BLaER1 treated with 17β-estradiol and CSF1 and Interleukin-3, amounts not matched to agents 10 nM and 100 nM (cell line): ENCODE measurements at regions not wholly inside any gene's neighbourhood (a gene's known extent, or its start where the extent isn't known, plus 50 kb on each side); places are given as distances from the start of the nearest gene placed in this dataset.
"Not testable (repeated sequence)": the region's sequence is repeated elsewhere in the genome, so short reads cannot be mapped to it uniquely, and the experiment has no call there.

ENCODE experiments used
- H3K27ac ChIP-seq, 11 experiments: shearing (Covaris generic); formaldehyde crosslinking; 2 replicates each; pipeline ENCODE4 v1.8.1; 2022
- H3K27me3 ChIP-seq, 11 experiments: shearing (Covaris generic); formaldehyde crosslinking; 2 replicates each; pipeline ENCODE4 v1.8.1; 2022
- H3K36me3 ChIP-seq, 11 experiments: shearing (Covaris generic); formaldehyde crosslinking; 2 replicates each; pipeline ENCODE4 v1.8.1; 2022
- H3K4me1 ChIP-seq, 10 experiments: shearing (Covaris generic); formaldehyde crosslinking; 2 replicates each; pipeline ENCODE4 v1.8.1; 2022
- H3K4me2 ChIP-seq, 11 experiments: shearing (Covaris generic); formaldehyde crosslinking; 2 replicates each; pipeline ENCODE4 v1.8.1; 2022
- H3K4me3 ChIP-seq, 10 experiments: shearing (Covaris generic); formaldehyde crosslinking; 2 replicates each; pipeline ENCODE4 v1.8.1; 2022
- H3K9ac ChIP-seq, 11 experiments: shearing (Covaris generic); formaldehyde crosslinking; 2 replicates each; pipeline ENCODE4 v1.8.1; 2022
- H3K9me3 ChIP-seq, 11 experiments: shearing (Covaris generic); formaldehyde crosslinking; replicated peaks in 1 of 11; 2 replicates each; pipeline ENCODE4 v1.8.1; 2022
- H4K20me1 ChIP-seq, 11 experiments: shearing (Covaris generic); formaldehyde crosslinking; 2 replicates each; pipeline ENCODE4 v1.8.1; 2022
- Cebpa-rat ChIP-seq, 11 experiments: shearing (Covaris generic); IDR thresholded peaks; 2 replicates each; pipeline ENCODE4 v1.8.1; 2022

DNA sequence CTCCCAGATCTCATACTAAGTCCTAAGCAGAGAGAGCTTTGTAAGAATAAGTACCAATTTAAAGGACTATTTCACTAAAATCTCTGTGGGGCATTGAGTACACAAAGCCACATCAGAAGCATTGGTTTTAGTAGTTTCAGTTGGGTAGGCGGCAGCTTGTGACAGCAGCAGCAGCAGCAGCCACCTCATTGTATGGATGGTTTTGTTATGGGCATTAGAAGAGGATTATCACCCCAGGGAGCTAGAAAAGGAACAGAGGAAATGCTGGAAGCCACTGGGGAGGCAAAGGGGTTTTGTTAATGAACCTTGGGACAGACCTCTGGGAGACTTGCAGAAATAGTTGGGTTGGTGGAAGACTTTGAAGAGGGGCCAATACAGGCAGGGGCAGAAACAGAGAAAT, 93.9 kb upstream of the FRMPD3 start:
- Histone ChIP-seq H3K27ac (no peak overlapping the region), H3K4me3 (no peak overlapping the region), H3K36me3 (no peaks in the 10 kb centered on the region), H4K20me1 (peaks cover 0 to 16% (median 0%) of the 10 kb centered on the region in 11 experiments; a peak in 4 of 22 replicates), H3K4me2 (peak overlapping the region in 7 of 11 experiments; percentile 5 to 68 (median 34); a peak in 8 of 22 replicates), H3K4me1 (peaks cover 0 to 16% (median 6%) of the 10 kb centered on the region in 10 experiments; a peak in 9 of 20 replicates), H3K9me3 (no peaks in the 10 kb centered on the region), H3K27me3 (peaks cover 90 to 100% (median 97%) of the 10 kb centered on the region in 11 experiments), H3K9ac (no peak overlapping the region)
- no peak for TF ChIP-seq Cebpa-rat (IDR thresholded peaks at IDR 0.05)

DNA sequence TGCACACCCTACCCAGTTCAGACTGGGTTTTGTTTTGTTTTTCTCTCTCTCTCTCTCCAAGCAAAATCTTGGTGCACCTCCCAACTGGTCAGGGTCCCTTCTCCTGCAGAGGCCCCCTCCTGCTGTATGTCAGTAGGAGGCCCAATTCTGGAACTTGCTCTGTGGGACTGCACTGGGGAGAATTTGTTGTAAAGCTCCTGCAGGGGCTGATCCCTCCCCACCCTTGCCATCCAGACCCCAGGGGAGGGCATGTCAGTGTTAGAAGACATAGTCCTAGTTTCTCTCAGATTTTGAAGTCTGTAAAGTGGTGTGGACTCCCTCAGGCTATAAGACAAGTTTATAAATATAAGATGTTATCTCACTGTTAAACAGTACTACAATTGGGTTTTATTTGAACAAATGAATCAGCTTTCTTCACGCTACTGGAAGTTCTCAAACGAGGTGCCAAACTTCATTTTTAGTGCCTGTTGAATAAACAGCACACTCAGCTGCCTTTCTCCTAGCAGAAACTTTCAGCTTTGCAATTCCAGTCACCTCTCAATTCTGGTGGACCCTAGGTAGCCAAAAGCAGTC, 88.6 kb upstream of the FRMPD3 start:
- Histone ChIP-seq H4K20me1 (peaks cover 0 to 7% (median 0%) of the 10 kb centered on the region in 11 experiments; a peak in 4 of 22 replicates), H3K27me3 (peaks cover 71 to 83% (median 82%) of the 10 kb centered on the region in 11 experiments), H3K36me3 (no peaks in the 10 kb centered on the region), H3K9me3 (peaks cover 0 to 7% (median 0%) of the 10 kb centered on the region in 11 experiments; a peak in 1 of 22 replicates), H3K27ac (no peak overlapping the region), H3K4me1 (peaks cover 0 to 7% (median 3%) of the 10 kb centered on the region in 10 experiments; a peak in 9 of 20 replicates), H3K9ac (no peak overlapping the region), H3K4me2 (no peak overlapping the region), H3K4me3 (no peak overlapping the region)
- no peak for TF ChIP-seq Cebpa-rat (IDR thresholded peaks at IDR 0.05)

DNA sequence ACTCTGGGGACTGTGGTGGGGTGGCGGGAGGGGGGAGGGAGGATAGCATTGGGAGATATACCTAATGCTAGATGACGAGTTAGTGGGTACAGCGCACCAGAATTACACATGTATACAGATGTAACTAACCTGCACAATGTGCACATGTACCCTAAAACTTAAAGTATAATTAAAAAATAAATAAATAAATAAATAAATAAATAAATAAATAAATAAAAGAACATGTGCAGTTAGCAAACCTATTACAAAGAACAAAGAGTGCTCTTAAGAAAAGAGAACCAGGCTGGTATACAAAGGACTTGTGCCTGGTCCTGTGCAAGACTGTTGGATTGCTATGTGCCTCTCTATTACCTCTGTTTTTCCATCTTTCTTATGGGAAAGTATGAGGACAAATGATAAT, 79.3 kb upstream of the FRMPD3 start:
- not testable (repeated sequence) for H3K9me3 ChIP-seq, H3K4me3 ChIP-seq, H4K20me1 ChIP-seq, H3K4me1 ChIP-seq, H3K4me2 ChIP-seq, H3K9ac ChIP-seq, H3K36me3 ChIP-seq, H3K27ac ChIP-seq
- H3K27me3 ChIP-seq, result peaks cover 27 to 50% (median 47%) of the 10 kb centered on the region in 11 experiments; a peak in 21 of 22 replicates

DNA sequence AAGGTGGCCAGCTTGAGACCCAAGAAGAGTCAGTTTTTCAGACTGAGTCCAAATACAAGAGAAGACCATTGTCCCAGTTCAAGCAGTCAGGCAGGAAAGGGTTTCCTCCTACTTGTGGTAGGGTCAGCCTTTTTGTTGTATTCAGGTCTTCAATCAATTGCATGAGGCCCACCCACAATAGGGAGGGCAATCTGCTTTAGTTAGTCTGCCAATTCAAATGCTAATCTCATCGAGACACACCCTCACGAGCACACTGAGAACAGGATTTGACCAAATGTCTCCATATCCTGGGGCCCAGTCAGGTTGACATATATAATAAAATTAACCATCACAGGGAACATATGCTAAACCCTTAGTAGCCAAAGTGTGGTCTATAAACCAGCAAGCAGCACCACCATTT, 75.3 kb upstream of the FRMPD3 start:
- no peak for TF ChIP-seq Cebpa-rat (IDR thresholded peaks at IDR 0.05)
- Histone ChIP-seq H3K27me3 (peaks cover 37 to 73% (median 62%) of the 10 kb centered on the region in 11 experiments; a peak in 21 of 22 replicates), H3K4me3 (no peak overlapping the region), H3K36me3 (no peaks in the 10 kb centered on the region), H3K27ac (no peak overlapping the region), H3K9ac (no peak overlapping the region), H3K4me2 (no peak overlapping the region), H3K9me3 (no peaks in the 10 kb centered on the region), H4K20me1 (no peaks in the 10 kb centered on the region), H3K4me1 (no peaks in the 10 kb centered on the region)

DNA sequence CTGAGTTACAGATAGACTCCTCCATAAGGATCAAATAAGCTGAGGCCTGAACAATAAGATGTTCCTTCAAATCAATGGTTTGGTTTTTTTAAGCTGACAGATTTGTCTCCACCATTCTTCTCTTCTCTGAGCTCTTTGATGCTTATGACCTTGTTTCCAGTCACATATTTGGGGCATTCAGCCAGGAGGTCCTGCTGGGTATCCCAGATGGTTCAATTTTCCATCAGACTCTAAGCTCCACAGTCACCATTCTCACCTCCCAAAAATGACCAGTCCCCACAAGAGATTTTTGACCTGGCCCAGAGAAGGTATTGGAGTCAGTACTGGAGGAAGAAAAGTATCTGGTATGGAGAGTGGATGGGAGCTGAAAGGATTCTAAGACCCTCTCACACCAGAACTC, 74.6 kb upstream of the FRMPD3 start:
- H4K20me1 ChIP-seq, result no peaks in the 10 kb centered on the region
- no peaks in the 10 kb centered on the region for H3K4me1 ChIP-seq
- H3K9ac ChIP-seq, result no peak overlapping the region
- H3K4me3 ChIP-seq, result no peak overlapping the region
- no peaks in the 10 kb centered on the region for H3K9me3 ChIP-seq
- H3K36me3 ChIP-seq, result no peaks in the 10 kb centered on the region
- H3K27ac ChIP-seq, result no peak overlapping the region
- peaks cover 44 to 80% (median 69%) of the 10 kb centered on the region in 11 experiments for H3K27me3 ChIP-seq
- no peak for TF ChIP-seq Cebpa-rat (IDR thresholded peaks at IDR 0.05)
- H3K4me2 ChIP-seq, result no peak overlapping the region

DNA sequence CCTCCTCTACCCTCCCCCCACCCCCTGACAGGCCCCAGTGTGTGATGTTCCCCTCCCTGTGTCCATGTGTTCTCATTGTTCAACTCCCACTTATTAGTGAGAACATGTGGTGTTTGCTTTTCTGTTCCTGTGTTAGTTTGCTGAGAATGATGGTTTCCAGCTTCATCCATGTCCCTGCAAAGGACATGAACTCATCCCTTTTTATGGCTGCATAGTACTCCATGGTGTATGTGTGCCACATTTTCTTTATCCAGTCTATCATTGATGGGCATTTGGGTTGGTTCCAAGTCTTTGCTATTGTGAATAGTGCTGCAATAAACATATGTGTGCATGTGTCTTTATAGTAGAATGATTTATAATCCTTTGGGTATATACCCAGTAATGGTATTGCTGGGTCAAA, 73.3 kb upstream of the FRMPD3 start:
- H3K27me3 ChIP-seq, result peaks cover 57 to 85% (median 76%) of the 10 kb centered on the region in 11 experiments
- H3K36me3 ChIP-seq, H3K4me3 ChIP-seq, H4K20me1 ChIP-seq, H3K9me3 ChIP-seq, H3K4me1 ChIP-seq, H3K27ac ChIP-seq, H3K4me2 ChIP-seq, H3K9ac ChIP-seq: not testable (repeated sequence)

DNA sequence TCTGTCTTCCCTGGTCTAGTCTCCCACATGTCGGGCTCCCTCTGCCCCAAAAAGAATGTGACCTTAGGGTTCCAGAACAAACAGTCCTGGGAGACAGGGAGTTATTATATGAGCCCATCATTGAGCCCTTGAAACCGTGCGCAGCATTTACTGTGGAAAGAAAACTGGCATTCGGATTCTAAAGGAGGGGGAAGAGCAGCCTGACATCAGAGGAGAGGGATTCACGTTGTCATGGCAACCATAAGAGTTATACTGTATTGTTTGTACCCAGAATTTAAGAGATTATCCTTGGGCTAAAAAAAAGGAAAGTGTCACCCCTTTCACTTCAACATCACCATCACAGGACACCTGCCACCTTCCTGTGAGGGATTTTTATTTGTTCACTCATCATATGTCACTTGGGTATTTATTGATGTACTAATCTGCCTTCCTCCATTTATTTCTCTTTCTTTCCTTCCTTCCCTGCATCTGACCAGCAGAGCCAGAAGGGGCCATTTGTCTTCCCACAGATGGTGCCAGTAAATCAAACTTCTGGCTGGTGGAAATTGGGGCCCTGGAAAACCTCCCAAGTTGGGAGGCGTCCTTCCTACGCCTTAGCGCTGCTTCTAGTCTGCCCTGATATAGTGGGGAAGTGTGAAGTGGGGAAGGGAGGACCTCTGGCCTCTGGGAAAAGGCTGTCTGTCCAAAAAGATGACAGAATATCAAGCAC, 64.9 kb upstream of the FRMPD3 start:
- no peaks in the 10 kb centered on the region; a peak in 1 of 22 replicates for H4K20me1 ChIP-seq
- H3K4me3 ChIP-seq, result no peak overlapping the region
- H3K27me3 ChIP-seq, result peaks cover 81 to 100% (median 98%) of the 10 kb centered on the region in 11 experiments
- no peak overlapping the region for H3K4me2 ChIP-seq
- H3K27ac ChIP-seq, result no peak overlapping the region
- TF ChIP-seq Cebpa-rat (IDR thresholded peaks at IDR 0.05), result no peak
- H3K4me1 ChIP-seq, result no peaks in the 10 kb centered on the region
- H3K9me3 ChIP-seq, result no peaks in the 10 kb centered on the region
- no peaks in the 10 kb centered on the region for H3K36me3 ChIP-seq
- H3K9ac ChIP-seq, result no peak overlapping the region

DNA sequence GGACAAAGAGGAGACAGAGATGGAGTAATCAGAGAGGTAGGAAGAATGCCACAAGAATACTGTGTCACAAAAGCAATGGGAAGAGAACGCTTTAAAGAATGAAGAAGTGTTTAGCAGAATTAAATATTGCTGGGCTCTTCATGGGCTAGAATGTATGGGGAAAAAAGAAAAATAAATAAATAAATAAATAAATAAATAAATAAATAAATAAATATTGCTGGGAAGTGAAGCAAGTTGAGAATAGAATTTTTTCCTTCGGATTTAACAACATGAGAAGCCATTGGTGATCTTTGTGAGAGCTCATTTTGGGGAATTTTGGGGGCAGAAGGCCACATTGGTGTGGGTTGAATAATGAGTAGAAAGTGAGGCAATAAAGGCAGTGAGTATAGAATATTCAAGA, 59.7 kb upstream of the FRMPD3 start:
- Histone ChIP-seq H3K27ac (no peak overlapping the region), H3K27me3 (peaks cover 53 to 92% (median 79%) of the 10 kb centered on the region in 11 experiments), H3K36me3 (no peaks in the 10 kb centered on the region), H3K4me3 (no peak overlapping the region), H3K9me3 (peaks cover 0 to 23% (median 10%) of the 10 kb centered on the region in 11 experiments; a peak in 13 of 22 replicates), H3K4me2 (no peak overlapping the region), H4K20me1 (no peaks in the 10 kb centered on the region), H3K4me1 (no peaks in the 10 kb centered on the region), H3K9ac (no peak overlapping the region)
- TF ChIP-seq Cebpa-rat (IDR thresholded peaks at IDR 0.05), result no peak

DNA sequence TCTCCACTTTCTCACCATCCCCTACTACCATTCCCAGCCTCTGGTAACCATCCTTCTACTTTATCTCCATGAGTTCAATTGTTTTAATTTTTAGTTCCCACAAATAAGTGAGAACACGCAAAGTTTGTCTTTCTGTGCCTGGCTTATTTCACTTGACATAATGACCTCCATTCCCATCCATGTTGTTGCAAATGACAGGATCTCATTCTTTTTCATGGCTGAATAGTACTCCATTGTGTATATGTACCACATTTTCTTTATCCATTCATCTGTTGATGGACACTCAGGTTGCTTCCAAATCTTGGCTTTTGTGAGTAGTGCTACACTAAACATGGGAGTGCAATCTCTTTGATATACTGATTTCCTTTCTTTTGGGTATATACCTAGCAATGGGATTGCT, 55.8 kb upstream of the FRMPD3 start:
- Histone ChIP-seq H3K9me3 (peaks cover 0 to 26% (median 12%) of the 10 kb centered on the region in 11 experiments; a peak in 14 of 22 replicates), H3K27me3 (peaks cover 31 to 84% (median 57%) of the 10 kb centered on the region in 11 experiments), H3K4me1 (peaks cover 0 to 11% (median 0%) of the 10 kb centered on the region in 10 experiments; a peak in 5 of 20 replicates)
- H3K27ac ChIP-seq, H3K9ac ChIP-seq, H4K20me1 ChIP-seq, H3K4me2 ChIP-seq, H3K36me3 ChIP-seq, H3K4me3 ChIP-seq: not testable (repeated sequence)
